Activated naive CD8-positive, alpha-beta T cell treated with anti-CD3 and anti-CD28 coated beads for 36 hours (primary cell): ENCODE measurements at regions not wholly inside any gene's neighbourhood (a gene's known extent, or its start where the extent isn't known, plus 50 kb on each side); places are given as distances from the start of the nearest gene placed in this dataset.

ENCODE experiments used
- DNase-seq: peaks from one replicate; pipeline ENCODE4 v3.0.0; 2021
- H3K27ac Mint-ChIP-seq: one replicate; pipeline ENCODE4 v1.8.0; 2022; ENCODE audit warnings: mild to moderate bottlenecking, moderate library complexity, mixed read lengths
- H3K27me3 Mint-ChIP-seq: one replicate; pipeline ENCODE4 v1.8.0; 2022; ENCODE audit warnings: mild to moderate bottlenecking, mixed read lengths
- H3K36me3 Mint-ChIP-seq: one replicate; pipeline ENCODE4 v1.8.0; 2021; ENCODE audit warnings: mild to moderate bottlenecking, mixed read lengths
- H3K4me1 Mint-ChIP-seq: one replicate; pipeline ENCODE4 v1.8.0; 2021; ENCODE audit warnings: mixed read lengths
- H3K4me3 Mint-ChIP-seq: one replicate; pipeline ENCODE4 v1.8.0; 2022; ENCODE audit warnings: mild to moderate bottlenecking, moderate library complexity, mixed read lengths
- H3K9me3 Mint-ChIP-seq: one replicate; pipeline ENCODE4 v1.8.0; 2022; ENCODE audit warnings: mixed read lengths

DNA sequence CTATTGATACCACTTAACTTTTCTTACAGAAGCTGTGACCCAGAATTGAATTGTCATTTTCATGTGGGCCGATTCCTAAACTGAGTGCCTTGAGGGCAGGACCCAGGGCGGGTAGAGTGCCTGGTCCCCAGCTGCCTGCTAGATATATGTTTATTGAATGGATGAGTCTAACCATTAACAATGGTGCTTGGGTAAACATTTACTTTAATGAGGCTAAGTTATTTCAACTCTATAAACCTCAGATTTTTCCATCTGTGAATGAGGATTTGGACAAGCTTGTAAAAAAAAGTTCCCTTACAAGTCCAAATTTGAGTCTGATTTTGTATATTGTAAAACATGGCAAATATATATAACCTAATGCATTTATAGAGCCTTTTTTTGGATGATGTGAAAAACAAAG lies 181.8 kb upstream of the ELL2 start:
- Mint-ChIP-seq H3K36me3 (no peaks in the 10 kb centered on the region), H3K9me3 (no peaks in the 10 kb centered on the region), H3K4me1 (no peaks in the 10 kb centered on the region), H3K27me3 (peaks cover 6% of the 10 kb centered on the region), H3K27ac (no peak overlapping the region), H3K4me3 (no peak overlapping the region)
- no peak for DNase-seq

DNA sequence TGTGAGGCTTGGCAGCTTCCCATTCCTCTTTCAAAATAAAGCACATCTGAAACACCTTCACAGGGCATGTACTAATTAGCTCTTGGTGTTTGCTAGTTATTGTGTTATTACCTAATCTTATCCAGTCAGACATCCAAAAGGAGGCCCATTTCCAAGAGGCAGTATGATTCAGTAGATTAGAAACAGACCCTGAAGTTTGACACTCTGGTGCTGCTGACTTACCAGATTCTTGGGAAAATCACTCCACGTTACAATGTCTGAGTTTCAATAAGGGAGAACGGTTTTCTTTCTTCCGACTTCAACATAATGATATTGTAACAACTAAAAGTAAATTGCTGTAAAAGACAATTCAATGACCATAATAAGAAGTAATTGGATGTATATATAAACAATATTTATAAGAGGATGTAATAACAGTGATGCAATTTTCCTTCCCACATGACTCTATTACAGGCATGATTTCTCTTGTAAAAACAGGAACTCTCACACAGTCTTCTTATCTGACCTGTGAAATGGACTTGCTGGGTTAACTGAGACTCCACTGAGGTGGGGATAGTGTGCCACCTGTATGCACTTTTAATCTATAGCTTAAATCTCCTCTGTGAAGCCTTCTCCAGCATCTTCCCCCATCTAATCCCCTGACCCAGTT lies 181.3 kb upstream of the ELL2 start:
- Mint-ChIP-seq H3K4me1 (no peaks in the 10 kb centered on the region), H3K4me3 (no peak overlapping the region), H3K27ac (no peak overlapping the region), H3K27me3 (peaks cover 10% of the 10 kb centered on the region), H3K9me3 (no peaks in the 10 kb centered on the region), H3K36me3 (no peaks in the 10 kb centered on the region)
- DNase-seq = no peak

DNA sequence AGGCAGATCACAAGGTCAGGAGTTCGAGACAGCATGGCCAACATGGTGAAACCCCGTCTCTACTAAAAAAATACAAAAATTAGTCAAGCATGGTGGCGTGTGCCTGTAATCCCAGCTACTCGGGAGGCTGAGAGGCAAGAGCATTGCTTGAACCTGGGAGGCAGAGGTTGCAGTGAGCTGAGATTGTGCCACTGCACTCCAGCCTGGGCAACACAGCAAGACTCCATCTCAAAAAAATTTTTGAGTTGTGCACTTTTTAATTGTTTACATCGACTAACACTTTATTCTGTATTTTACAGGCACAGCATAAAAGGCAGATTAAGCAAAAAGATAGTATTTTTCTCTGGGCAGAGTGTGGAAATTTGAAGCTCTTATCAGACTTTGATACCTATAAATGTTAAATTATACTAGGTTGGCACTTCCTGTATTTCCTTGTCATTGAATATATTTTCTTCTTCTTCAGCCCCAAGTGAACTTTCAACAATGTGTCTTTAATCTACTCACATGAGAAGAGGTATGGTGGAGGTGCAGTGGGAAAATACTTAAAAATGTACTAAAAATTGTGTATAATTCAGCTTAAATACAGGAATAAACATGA lies 180.6 kb upstream of the ELL2 start:
- Mint-ChIP-seq H3K27me3 (peaks cover 10% of the 10 kb centered on the region), H3K4me1 (no peaks in the 10 kb centered on the region), H3K27ac (no peak overlapping the region), H3K36me3 (no peaks in the 10 kb centered on the region), H3K4me3 (no peak overlapping the region), H3K9me3 (no peaks in the 10 kb centered on the region)
- DNase-seq = no peak

DNA sequence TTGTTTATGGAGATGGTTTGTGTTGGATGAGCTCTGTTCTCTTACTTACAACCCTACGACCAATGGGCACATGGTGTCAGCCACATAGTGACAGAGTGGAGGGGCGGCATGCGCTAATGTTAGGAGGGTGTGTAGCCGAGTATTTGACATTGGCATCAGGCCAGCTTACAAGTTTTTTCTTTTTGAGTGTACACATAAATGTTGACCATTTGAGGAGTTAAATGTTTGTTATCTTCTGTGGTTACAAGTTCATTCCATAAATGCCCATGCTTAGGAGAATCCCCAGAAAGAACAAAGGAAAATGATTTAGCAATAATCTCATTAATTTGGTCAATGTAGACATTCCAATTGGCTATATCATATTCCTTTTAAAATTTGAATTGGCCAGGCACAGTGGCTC lies 180.1 kb upstream of the ELL2 start:
- Mint-ChIP-seq H3K27me3 (peaks cover 10% of the 10 kb centered on the region), H3K36me3 (no peaks in the 10 kb centered on the region), H3K4me3 (no peak overlapping the region), H3K9me3 (no peaks in the 10 kb centered on the region), H3K4me1 (no peaks in the 10 kb centered on the region), H3K27ac (no peak overlapping the region)
- DNase-seq = no peak

DNA sequence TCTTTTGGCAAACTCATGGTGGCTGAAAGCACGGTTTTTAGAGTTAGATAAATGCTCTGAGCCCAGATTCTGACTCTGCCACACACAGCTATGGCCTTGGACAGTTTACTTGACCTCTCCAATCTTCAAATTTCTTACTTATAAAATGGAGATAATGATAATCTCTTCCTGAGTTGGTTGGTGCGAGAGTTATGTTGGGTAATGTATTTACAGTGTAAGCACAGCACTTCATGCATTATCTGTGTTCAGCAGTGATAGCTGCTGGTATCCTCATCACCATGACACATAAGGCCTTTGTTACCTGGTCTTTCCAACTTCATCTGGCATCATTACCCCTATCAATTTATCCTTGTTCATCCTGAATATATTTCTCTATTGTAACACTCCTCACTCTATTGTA lies 178.8 kb upstream of the ELL2 start:
- Mint-ChIP-seq H3K9me3 (no peaks in the 10 kb centered on the region), H3K27me3 (peaks cover 10% of the 10 kb centered on the region), H3K27ac (no peak overlapping the region), H3K36me3 (no peaks in the 10 kb centered on the region), H3K4me1 (no peaks in the 10 kb centered on the region), H3K4me3 (no peak overlapping the region)
- DNase-seq = no peak

DNA sequence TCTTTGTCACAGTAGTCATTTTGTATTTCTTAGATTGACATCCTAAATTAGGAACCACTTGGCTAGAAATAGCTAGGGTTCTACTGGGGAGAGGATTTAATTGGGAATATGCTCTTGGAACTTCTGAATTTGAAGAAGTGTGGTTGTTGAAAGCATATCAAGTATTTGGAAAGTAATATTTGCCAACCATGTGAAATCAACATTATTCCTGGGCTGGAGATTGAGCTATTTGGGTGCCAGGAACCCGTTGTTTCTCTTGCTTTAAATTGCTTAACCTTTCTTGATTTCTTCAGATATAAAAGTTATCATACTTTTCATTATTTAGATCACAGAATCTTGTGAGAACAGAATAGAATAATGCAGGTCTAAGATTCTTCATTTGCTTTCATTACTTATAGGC lies 178.4 kb upstream of the ELL2 start:
- no peak for DNase-seq
- no peaks in the 10 kb centered on the region for H3K36me3 Mint-ChIP-seq
- H3K27me3 Mint-ChIP-seq = peaks cover 10% of the 10 kb centered on the region
- H3K27ac Mint-ChIP-seq = no peak overlapping the region
- H3K9me3 Mint-ChIP-seq = no peaks in the 10 kb centered on the region
- no peaks in the 10 kb centered on the region for H3K4me1 Mint-ChIP-seq
- H3K4me3 Mint-ChIP-seq = no peak overlapping the region

DNA sequence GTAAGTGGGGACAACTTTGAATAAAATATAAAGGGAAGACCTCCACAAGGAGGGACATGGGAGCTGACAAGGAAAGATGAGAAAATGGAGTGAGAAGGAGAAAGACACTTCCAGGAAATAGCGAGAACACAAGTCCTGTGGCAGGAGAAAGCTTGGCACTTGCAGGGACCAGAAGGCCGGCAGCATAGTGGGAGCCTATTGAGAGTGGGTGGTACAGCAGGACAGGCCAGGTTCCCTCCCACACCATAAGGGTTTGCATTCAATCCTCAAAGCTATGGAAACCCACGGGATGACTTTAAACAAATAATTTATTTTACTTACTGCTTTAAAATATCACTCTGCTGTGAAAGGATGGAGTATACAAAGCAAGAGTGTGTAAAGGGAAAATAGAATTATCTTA lies 173.2 kb upstream of the ELL2 start:
- Mint-ChIP-seq H3K27me3 (peaks cover 9% of the 10 kb centered on the region), H3K4me3 (no peak overlapping the region), H3K36me3 (no peaks in the 10 kb centered on the region), H3K9me3 (no peaks in the 10 kb centered on the region), H3K4me1 (no peaks in the 10 kb centered on the region), H3K27ac (no peak overlapping the region)
- no peak for DNase-seq

DNA sequence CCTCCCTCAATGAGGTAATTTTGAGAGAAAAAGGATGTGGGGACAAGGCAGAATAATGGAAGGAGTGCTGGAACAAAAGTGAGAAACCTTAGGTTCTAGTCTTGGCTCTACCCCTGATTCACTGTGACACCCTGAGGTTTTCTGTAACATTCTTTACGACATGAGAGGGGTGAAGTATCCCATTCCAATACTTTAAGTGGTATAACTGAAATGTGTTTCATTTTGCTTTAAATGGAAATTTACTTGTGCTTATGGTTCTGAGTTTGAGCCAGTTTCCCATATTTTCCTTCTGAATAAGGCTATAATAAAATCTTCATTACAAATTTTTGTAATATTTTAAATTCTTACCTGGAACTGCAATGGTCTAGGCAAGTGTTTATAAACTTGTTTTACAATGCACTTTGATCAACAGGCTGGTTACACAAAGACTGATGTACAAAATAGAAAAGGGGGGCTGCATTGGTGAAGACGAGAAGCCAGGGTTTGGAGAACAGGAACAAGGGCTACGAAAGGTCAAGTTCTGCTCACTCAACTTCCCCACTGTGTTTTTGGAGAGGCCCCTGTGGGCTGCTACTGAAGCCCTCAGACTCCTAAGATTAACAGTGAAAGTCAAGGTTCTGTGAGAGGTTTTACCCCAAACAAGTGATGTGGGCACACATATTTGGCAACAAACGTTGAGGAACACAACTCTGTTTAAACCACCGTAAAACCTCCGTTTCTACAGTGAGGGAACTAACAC lies 171.9 kb upstream of the ELL2 start:
- H3K27me3 Mint-ChIP-seq = peaks cover 10% of the 10 kb centered on the region
- H3K4me1 Mint-ChIP-seq = no peaks in the 10 kb centered on the region
- H3K36me3 Mint-ChIP-seq = no peaks in the 10 kb centered on the region
- H3K27ac Mint-ChIP-seq = no peak overlapping the region
- no peaks in the 10 kb centered on the region for H3K9me3 Mint-ChIP-seq
- DNase-seq = no peak
- H3K4me3 Mint-ChIP-seq = no peak overlapping the region

DNA sequence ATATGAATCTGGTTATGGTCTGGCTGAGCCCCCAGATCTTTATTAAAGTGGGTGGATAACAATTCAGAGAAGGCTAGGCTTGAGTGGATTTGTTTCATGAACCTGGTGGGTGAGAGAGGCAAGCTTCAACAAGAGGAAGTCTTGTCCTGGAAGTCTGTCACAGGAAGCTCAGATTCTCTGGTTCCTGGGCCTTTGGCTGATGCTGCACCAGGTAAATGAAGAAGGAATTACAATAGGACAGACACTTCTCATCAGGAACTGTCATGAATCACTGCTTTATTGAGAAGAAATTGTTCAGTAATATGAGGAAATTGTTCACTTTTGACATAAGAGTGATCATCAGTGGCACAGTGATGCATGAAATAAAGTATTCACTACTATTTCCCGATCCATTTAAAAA lies 167.6 kb upstream of the ELL2 start:
- Mint-ChIP-seq H3K27ac (no peak overlapping the region), H3K27me3 (peaks cover 22% of the 10 kb centered on the region), H3K9me3 (no peaks in the 10 kb centered on the region), H3K4me3 (no peak overlapping the region), H3K36me3 (no peaks in the 10 kb centered on the region), H3K4me1 (no peaks in the 10 kb centered on the region)
- DNase-seq = no peak

DNA sequence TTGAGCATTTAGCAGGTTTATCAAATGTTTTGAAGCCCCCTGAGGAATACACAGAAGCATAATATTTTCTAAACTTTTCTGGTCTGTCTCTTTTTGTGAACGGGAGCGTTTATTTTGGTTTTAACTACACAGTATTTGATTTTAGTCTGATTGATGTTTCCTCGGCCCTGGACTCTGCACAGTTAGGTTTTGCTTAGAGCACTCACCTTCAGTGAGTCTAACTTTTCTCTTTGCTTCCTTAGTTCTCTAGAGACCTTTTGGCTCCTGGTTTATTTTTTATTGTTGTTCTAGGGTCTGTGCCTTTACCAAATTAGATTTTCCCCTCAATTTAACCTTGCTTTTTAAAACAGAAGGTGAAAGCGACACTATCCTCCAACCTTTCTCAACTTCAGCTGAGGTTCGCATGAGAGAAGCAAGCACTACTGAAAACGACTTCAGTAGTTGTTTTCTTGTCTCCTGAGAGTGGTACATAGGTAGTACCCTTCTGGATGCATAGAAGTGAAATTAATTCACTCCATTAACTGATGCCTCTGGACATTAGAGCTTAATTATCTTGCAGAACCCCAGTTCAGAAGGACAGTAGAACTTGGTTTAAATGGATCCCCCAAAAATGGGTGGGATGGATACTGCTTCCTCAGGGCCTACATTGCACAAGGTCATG lies 166.7 kb upstream of the ELL2 start:
- H3K27me3 Mint-ChIP-seq = peaks cover 21% of the 10 kb centered on the region
- no peaks in the 10 kb centered on the region for H3K4me1 Mint-ChIP-seq
- no peak for DNase-seq
- no peaks in the 10 kb centered on the region for H3K9me3 Mint-ChIP-seq
- H3K36me3 Mint-ChIP-seq = no peaks in the 10 kb centered on the region
- H3K27ac Mint-ChIP-seq = no peak overlapping the region
- H3K4me3 Mint-ChIP-seq = no peak overlapping the region

DNA sequence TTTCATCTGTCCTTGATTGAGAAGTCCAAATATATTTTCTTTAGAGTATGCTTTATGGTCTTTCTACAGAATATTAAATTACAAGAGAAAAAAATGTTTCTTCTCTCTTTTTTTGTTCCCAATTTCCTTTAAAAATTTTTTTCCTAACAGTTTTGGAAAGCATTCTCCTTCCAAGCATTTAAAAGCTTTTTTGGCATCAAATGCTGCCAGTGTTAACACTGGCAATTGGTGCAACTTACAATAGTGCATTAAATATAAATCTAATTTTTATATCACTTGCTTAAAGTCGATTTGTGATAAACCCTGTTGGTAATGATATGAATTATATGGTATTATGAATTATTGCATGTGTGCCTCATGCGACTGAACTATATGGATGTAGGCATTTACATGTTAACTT lies 165.9 kb upstream of the ELL2 start:
- no peaks in the 10 kb centered on the region for H3K36me3 Mint-ChIP-seq
- no peaks in the 10 kb centered on the region for H3K4me1 Mint-ChIP-seq
- no peak overlapping the region for H3K27ac Mint-ChIP-seq
- H3K9me3 Mint-ChIP-seq = no peaks in the 10 kb centered on the region
- no peak overlapping the region for H3K4me3 Mint-ChIP-seq
- H3K27me3 Mint-ChIP-seq = peaks cover 21% of the 10 kb centered on the region
- DNase-seq = no peak

DNA sequence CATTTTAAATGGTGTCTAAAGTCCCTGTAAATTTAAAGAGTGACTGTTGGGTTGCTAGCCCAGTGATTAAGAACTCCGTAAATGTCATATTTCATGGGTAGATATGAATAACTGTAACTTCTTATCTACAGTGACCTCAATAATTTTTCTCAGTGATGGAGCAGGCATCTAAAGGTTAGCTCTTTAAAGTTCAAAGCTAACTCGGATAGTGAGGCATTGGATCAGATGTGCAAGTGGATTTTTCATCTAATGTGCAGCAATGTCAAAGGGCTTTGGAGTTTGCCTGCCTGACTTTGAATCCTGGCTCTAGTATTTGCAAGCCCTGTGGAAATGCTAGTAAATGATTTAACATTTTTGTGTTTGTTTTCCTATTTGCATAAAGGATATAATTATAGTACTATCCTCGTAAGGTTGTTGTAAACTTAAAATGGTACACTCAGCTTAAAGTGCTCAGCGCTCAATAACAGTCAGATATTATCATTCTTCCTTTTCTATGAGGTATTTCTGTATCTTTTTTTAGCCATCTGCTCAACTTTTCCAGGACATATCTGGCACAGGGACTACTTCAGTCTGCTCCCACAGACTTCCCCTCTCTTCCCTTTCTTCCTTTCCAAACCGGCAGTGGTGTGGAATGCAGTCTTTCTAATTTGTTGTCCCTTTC lies 163.7 kb upstream of the ELL2 start:
- Mint-ChIP-seq H3K36me3 (no peaks in the 10 kb centered on the region), H3K27me3 (peaks cover 21% of the 10 kb centered on the region)

DNA sequence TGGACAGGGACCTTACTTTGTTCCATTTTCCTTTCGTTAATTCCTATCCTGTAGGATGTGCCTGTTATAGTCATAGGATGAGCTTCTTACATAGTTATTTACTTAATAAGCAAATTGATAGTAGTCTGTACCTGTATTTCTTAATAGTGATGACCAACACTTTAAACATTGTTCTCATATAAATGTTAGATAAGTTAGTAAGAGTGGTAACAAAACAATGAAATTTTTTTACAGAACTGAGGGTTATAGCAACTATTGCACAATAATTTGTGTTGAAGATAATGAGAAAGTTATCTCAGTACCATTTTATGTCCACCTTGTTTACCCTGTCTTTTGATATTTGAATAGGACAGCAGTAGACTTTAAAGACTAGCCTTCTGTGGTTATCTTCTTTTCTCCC lies 162.9 kb upstream of the ELL2 start:
- no peak overlapping the region for H3K27ac Mint-ChIP-seq
- no peaks in the 10 kb centered on the region for H3K9me3 Mint-ChIP-seq
- DNase-seq = no peak
- H3K4me1 Mint-ChIP-seq = no peaks in the 10 kb centered on the region
- H3K36me3 Mint-ChIP-seq = no peaks in the 10 kb centered on the region
- H3K27me3 Mint-ChIP-seq = peaks cover 21% of the 10 kb centered on the region
- no peak overlapping the region for H3K4me3 Mint-ChIP-seq

More for the DNA sequence above, 163.7 kb upstream of the ELL2 start:
- Mint-ChIP-seq H3K27ac (no peak overlapping the region), H3K4me3 (no peak overlapping the region), H3K4me1 (no peaks in the 10 kb centered on the region), H3K9me3 (no peaks in the 10 kb centered on the region)
- no peak for DNase-seq

DNA sequence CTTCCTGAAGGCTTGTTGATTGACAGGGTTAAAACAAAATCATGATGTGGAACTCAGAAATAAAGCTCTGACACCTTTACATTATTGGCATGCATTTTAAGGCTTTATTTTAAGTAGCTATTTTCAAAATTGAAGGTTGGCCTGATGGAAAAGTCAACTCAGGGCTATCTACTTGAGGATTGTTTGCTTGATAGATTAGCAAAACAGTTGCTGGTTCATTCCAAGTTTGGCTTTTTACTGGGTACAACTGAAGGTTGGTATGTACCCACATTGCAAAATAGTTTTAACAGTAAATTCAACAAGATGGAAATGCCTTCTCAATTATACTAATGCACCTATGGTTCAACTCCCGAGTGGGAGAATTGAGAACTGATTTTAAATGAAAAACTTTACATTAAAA lies 161.8 kb upstream of the ELL2 start:
- Mint-ChIP-seq H3K9me3 (no peaks in the 10 kb centered on the region), H3K36me3 (no peaks in the 10 kb centered on the region)

DNA sequence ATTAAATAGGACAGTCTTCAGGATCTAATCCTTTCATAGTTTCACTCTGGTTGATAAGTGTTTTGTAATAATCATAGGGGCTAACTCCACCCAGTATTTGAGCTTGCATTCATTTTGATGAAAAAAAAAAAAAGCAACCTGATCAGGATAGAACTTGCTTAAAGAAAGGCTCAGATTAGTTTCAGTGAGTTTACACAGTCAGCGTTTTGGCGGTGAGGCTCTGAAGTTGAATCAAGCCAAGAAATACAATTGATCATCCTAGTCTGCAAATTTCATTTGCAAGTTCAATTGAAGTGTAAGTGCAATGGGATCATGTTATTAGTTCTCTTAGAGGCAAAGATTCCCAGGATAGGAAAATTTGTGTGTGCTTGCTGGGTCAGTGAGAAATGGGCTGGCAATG lies 159.7 kb upstream of the ELL2 start:
- no peak overlapping the region for H3K27ac Mint-ChIP-seq
- no peak overlapping the region for H3K4me3 Mint-ChIP-seq
- no peaks in the 10 kb centered on the region for H3K9me3 Mint-ChIP-seq
- peaks cover 8% of the 10 kb centered on the region for H3K27me3 Mint-ChIP-seq
- no peak for DNase-seq
- H3K4me1 Mint-ChIP-seq = no peaks in the 10 kb centered on the region
- no peaks in the 10 kb centered on the region for H3K36me3 Mint-ChIP-seq

More for the DNA sequence above, 161.8 kb upstream of the ELL2 start:
- DNase-seq = no peak
- Mint-ChIP-seq H3K4me3 (no peak overlapping the region), H3K27ac (no peak overlapping the region), H3K27me3 (peaks cover 20% of the 10 kb centered on the region), H3K4me1 (no peaks in the 10 kb centered on the region)
